ENCODE measurements at regions not wholly inside any gene's neighbourhood (a gene's known extent, or its start where the extent isn't known, plus 50 kb on each side); places are given as distances from the start of the nearest gene placed in this dataset.

GRCh38 chr2:204363513-204363912 is 181.8 kb upstream of the PARD3B start:
- Histone ChIP-seq H2AFZ (ENCODE audit: low read length) (no peak overlapping the region), H3K4me2 (ENCODE audit: low read length) (no peak overlapping the region), H3K79me2 (ENCODE audit: insufficient read depth, low read depth, low read length) (no peaks in the 10 kb centered on the region), H3K4me3 (ENCODE audit: low read depth, low read length, poor library complexity, severe bottlenecking) (no peak overlapping the region), H3K9me2 (ENCODE audit: insufficient read depth, low read length) (no peaks in the 10 kb centered on the region), H3K36me3 (ENCODE audit: insufficient read depth, low read length) (no peaks in the 10 kb centered on the region), H3K27ac (ENCODE audit: low read depth, low read length, poor library complexity, severe bottlenecking) (no peak overlapping the region), H3K9me3 (ENCODE audit: low read length) (no peaks in the 10 kb centered on the region), H4K20me1 (ENCODE audit: insufficient read depth, low read length) (no peaks in the 10 kb centered on the region), H3K4me1 (ENCODE audit: insufficient read depth, low read length, poor library complexity, severe bottlenecking) (no peaks in the 10 kb centered on the region)
- intact Hi-C loops (cut with micrococcal nuclease; ENCODE audit: unreplicated experiment): no loop called here
- POLR2A ChIA-PET: interaction anchor here (0.6 kb wide), 1 partner anchor 401 kb away, joined by 3 read pairs; no protein-coding TSS in a partner anchor
- TF ChIP-seq EZH2phosphoT487 (IDR thresholded peaks at IDR 0.05; ENCODE audit: borderline replicate concordance, low read depth, low read length): no peak
- no peak for TF ChIP-seq CTCF (conservative IDR thresholded peaks at IDR 0.05; ENCODE audit: low read length)
- BruUV-seq (replicated peaks): no TSS peak
- no peak for DNase-seq (ENCODE audit: low spot score)
- CTCF ChIA-PET (ENCODE audit: unreplicated experiment): no interaction called here

- H2AFZ ChIP-seq (ENCODE audit: low read length): no peak overlapping the region
- CTCF ChIA-PET (ENCODE audit: unreplicated experiment): no interaction called here
- no TSS peak for BruUV-seq (replicated peaks)
Observed at GRCh38 chr2:204364860-204365535, 180.3 kb upstream of the PARD3B start.

More at GRCh38 chr2:204364860-204365535, 180.3 kb upstream of the PARD3B start:
- POLR2A ChIA-PET: no interaction called here
- H3K4me3 ChIP-seq (ENCODE audit: low read depth, low read length, poor library complexity, severe bottlenecking): no peak overlapping the region
- no peaks in the 10 kb centered on the region for H3K9me2 ChIP-seq (ENCODE audit: insufficient read depth, low read length)
- intact Hi-C loops (cut with micrococcal nuclease; ENCODE audit: unreplicated experiment): no loop called here
- H4K20me1 ChIP-seq (ENCODE audit: insufficient read depth, low read length): no peaks in the 10 kb centered on the region
- H3K36me3 ChIP-seq (ENCODE audit: insufficient read depth, low read length): no peaks in the 10 kb centered on the region
- H3K9me3 ChIP-seq (ENCODE audit: low read length): no peaks in the 10 kb centered on the region
- no peaks in the 10 kb centered on the region for H3K79me2 ChIP-seq (ENCODE audit: insufficient read depth, low read depth, low read length)
- no peak for DNase-seq (ENCODE audit: low spot score)
- no peak overlapping the region for H3K27ac ChIP-seq (ENCODE audit: low read depth, low read length, poor library complexity, severe bottlenecking)
- H3K4me1 ChIP-seq (ENCODE audit: insufficient read depth, low read length, poor library complexity, severe bottlenecking): no peaks in the 10 kb centered on the region
- H3K4me2 ChIP-seq (ENCODE audit: low read length): no peak overlapping the region
- TF ChIP-seq CTCF (conservative IDR thresholded peaks at IDR 0.05; ENCODE audit: low read length): no peak
- no peak for TF ChIP-seq EZH2phosphoT487 (IDR thresholded peaks at IDR 0.05; ENCODE audit: borderline replicate concordance, low read depth, low read length)
